GM18909 (cell line): ENCODE measurements at regions not wholly inside any gene's neighbourhood (a gene's known extent, or its start where the extent isn't known, plus 50 kb on each side); places are given as distances from the start of the nearest gene placed in this dataset.
A peak's percentile ranks its signal among the peaks of the same experiment; 100 is the strongest.

Experiments used
- ATAC-seq: cut with Tn5 transposase; IDR thresholded peaks from one replicate; pipeline ENCODE4 v1.9.1; 2021; ENCODE audit warnings: mild to moderate bottlenecking; ENCODE audit not compliant: unreplicated experiment, poor library complexity

- no peak for ATAC-seq
Observed at GRCh38 chrX:42725196-42725595, 52.8 kb downstream of the PPP1R2C start.

- no peak for ATAC-seq
Observed at GRCh38 chrX:42720209-42720608, 57.8 kb downstream of the PPP1R2C start.

- ATAC-seq = no peak
Observed at GRCh38 chrX:42715701-42716262, 62.2 kb downstream of the PPP1R2C start.

- ATAC-seq = peak; percentile 77
Observed at GRCh38 chrX:42714981-42715700, 62.8 kb downstream of the PPP1R2C start.

- no peak for ATAC-seq
Observed at GRCh38 chrX:42710452-42710851, 67.5 kb downstream of the PPP1R2C start.

- no peak for ATAC-seq
Observed at GRCh38 chrX:42708222-42708621, 69.7 kb downstream of the PPP1R2C start.

- ATAC-seq = no peak
Observed at GRCh38 chrX:42707742-42708141, 70.2 kb downstream of the PPP1R2C start.

- ATAC-seq = no peak
Observed at GRCh38 chrX:42704454-42704853, 73.5 kb downstream of the PPP1R2C start.

- ATAC-seq = no peak
Observed at GRCh38 chrX:42697544-42697943, 80.4 kb downstream of the PPP1R2C start.

- ATAC-seq = no peak
Observed at GRCh38 chrX:42696536-42697124, 81.3 kb downstream of the PPP1R2C start.

- no peak for ATAC-seq
Observed at GRCh38 chrX:42695800-42696358, 82.1 kb downstream of the PPP1R2C start.

GRCh38 chrX:42694260-42694815 is 83.6 kb downstream of the PPP1R2C start:
- no peak for ATAC-seq

- ATAC-seq = no peak
Observed at GRCh38 chrX:42691196-42691595, 86.8 kb downstream of the PPP1R2C start.

GRCh38 chrX:42686706-42687105 is 91.3 kb downstream of the PPP1R2C start:
- ATAC-seq = no peak

- ATAC-seq = no peak
Observed at GRCh38 chrX:42686296-42686695, 91.7 kb downstream of the PPP1R2C start.

- no peak for ATAC-seq
Observed at GRCh38 chrX:42684065-42684464, 93.9 kb downstream of the PPP1R2C start.

GRCh38 chrX:42680666-42681065 is 97.3 kb downstream of the PPP1R2C start:
- no peak for ATAC-seq

- no peak for ATAC-seq
Observed at GRCh38 chrX:42678133-42678532, 99.8 kb downstream of the PPP1R2C start.

GRCh38 chrX:42673301-42673810 is 104.6 kb downstream of the PPP1R2C start:
- ATAC-seq = no peak

GRCh38 chrX:42664680-42665079 is 113.3 kb downstream of the PPP1R2C start:
- no peak for ATAC-seq

GRCh38 chrX:42628471-42628870 is 149.5 kb downstream of the PPP1R2C start:
- ATAC-seq = no peak
